GM20000 (cell line): ENCODE measurements at regions not wholly inside any gene's neighbourhood (a gene's known extent, or its start where the extent isn't known, plus 50 kb on each side); places are given as distances from the start of the nearest gene placed in this dataset.

Experiments used
- DNase-seq: peaks from one replicate; pipeline ENCODE4 v3.0.0; 2012; ENCODE audit warnings: low spot score
- CTCF ChIP-seq: IDR thresholded peaks from 2 replicates; pipeline ENCODE4 v1.5.1; 2012; ENCODE audit warnings: mild to moderate bottlenecking, control low read depth; ENCODE audit errors: extremely low read depth, missing control alignments

- TF ChIP-seq CTCF: no peak
- no peak for DNase-seq
These were observed 947.9 kb downstream of the DTWD2 start for GRCh38 chr5:118040496-118040895.

GRCh38 chr5:118033686-118034338, 954.5 kb downstream of the DTWD2 start:
- DNase-seq: no peak
- no peak for TF ChIP-seq CTCF

- DNase-seq: no peak
- no peak for TF ChIP-seq CTCF
These were observed 958.5 kb downstream of the DTWD2 start for GRCh38 chr5:118029807-118030206.

- TF ChIP-seq CTCF: no peak
- no peak for DNase-seq
These were observed 966.3 kb downstream of the DTWD2 start for GRCh38 chr5:118022062-118022461.

- TF ChIP-seq CTCF: no peak
- DNase-seq: no peak
These were observed 970.8 kb downstream of the DTWD2 start for GRCh38 chr5:118017536-118017935.

GRCh38 chr5:118016396-118016795, 972.0 kb downstream of the DTWD2 start:
- TF ChIP-seq CTCF: no peak
- no peak for DNase-seq

- TF ChIP-seq CTCF: no peak
- DNase-seq: no peak
These were observed 972.8 kb downstream of the DTWD2 start for GRCh38 chr5:118015511-118015910.
